GM19468 (cell line): ENCODE measurements at regions not wholly inside any gene's neighbourhood (a gene's known extent, or its start where the extent isn't known, plus 50 kb on each side); places are given as distances from the start of the nearest gene placed in this dataset.

Experiments used
- ATAC-seq: cut with Tn5 transposase; IDR thresholded peaks from one replicate; pipeline ENCODE4 v1.9.1; 2021; ENCODE audit warnings: mild to moderate bottlenecking, moderate library complexity, moderate number of reproducible peaks; ENCODE audit not compliant: unreplicated experiment; ENCODE audit errors: extremely low read depth

DNA sequence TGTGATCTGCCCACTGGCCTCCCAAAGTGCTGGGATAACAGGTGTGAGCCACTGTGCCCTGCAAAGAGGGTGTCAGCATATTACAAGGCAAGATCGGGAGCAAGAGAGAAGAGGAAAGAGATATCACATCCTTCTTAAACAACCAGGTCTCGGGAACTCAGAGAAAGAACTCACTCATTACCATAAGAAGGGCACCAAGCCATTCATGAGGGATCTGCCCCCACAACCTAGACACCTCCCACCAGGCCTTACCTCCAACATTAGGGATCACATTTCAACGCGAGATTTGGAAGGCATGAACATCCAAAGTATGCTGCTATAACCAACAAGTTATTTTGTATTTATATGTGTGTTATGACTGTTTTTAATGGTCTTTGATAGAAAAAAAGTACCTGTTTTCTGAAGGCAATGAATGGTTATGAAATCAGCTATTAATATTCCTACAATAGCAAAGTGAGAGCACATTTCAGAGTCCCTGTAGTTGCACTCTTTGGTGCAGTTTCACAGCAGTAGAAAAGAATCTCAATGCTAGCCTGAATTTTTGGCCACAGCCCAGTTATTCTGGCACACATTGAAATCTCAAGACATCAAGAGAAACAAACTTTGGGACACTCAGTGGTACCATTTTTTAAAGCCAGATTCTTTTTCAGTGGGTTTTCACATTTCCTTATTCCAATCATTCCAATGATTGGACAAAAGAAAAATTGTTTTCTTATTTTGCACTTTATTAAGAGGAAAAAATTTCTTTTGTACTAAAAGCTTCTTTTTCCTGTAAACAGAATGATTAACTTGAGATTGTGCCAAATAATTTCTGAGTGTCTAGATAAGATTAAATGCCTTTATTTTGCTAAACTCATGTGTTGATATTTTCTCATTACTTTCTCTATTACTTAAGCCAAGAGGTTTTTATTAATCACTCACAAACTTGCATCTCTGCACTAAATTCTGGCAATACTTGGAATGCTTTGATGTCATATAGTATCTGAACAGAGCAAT lies 582.6 kb upstream of the ATP2B1 start:
- ATAC-seq = no peak

- no peak for ATAC-seq
Measured at GRCh38 chr12:90287585-90287984, 578.9 kb upstream of the ATP2B1 start.

DNA sequence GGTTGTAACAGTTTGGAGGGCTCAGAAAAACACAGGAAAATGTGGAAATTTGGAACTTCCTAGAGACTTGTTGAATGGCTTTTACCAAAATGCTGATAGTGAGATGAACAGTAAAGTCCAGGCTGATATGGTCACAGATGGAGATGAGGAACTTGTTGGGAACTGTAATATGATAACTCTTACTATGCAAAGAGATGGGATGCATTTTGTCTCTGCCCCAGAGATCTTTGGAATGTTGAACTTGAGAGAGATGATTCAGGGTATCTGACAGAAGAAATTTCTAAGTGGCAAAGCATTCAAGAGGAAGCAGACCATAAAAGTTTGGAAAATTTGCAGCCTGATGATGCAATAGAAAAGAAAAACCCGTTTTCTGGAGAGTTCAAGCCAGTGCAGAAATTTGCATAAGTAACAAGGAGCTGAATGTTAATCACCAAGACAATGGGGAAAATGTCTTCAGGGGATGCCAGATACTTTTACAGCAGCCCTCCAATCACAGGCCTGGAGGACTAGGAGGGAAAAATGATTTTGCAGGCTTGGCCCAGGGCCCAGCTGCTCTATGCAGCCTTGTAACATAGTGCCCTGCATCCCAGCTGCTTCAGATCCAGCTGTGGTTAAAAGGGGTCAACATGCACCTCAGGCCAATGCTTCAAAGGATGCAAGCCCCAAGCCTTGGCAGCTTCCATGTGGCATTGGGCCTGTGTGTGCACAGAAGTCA lies 572.7 kb upstream of the ATP2B1 start:
- no peak for ATAC-seq

DNA sequence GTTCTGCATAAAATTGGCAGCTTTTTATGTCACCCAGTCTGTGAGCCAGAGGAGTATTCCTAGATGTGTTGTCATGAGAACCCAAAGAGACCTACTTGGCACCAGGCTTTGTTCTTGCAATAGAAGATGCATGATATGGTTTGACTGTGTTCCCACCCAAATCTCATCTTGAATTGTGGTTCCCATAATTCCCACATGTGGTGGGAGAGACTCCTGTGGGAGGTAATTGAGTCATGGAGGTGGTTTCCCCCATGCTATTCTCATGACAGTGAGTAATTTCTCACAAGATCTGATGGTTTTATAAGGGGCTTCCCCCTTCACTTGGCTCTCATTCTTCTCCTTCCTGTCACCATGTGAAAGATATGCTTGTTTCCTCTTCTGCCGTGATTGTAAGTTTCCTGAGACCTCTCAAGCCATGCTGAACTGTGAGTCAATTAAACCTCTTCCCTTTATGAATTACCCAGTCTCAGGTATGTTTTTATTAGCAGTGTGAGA lies 572.0 kb upstream of the ATP2B1 start:
- no peak for ATAC-seq

- ATAC-seq = no peak
Measured at GRCh38 chr12:90280033-90280432, 571.4 kb upstream of the ATP2B1 start.

DNA sequence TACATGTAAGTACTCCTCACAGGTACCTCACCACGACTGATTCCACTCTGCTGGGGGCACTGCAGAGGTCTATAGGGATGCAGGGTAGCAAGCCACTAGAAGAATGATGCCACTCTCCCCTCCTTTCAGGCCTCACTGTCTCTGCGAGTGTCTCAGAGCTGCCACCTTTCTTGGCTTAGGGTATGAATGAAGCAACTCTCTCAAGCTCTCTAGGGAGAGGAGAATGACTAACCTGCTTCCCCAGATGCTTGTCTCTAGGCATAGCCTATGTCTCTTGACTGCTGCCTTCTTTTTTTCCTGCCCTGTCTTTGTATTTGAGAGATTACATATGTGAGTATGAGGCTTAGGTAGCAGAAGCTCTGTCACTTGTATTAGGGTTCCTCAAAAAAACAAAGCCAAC lies 566.5 kb upstream of the ATP2B1 start:
- ATAC-seq = no peak

- ATAC-seq = no peak
Measured at GRCh38 chr12:90274407-90274806, 565.8 kb upstream of the ATP2B1 start.

GRCh38 chr12:90268574-90268973 lies 559.9 kb upstream of the ATP2B1 start:
- no peak for ATAC-seq

GRCh38 chr12:90262251-90262650 lies 553.6 kb upstream of the ATP2B1 start:
- ATAC-seq = no peak

GRCh38 chr12:90261283-90261682 lies 552.6 kb upstream of the ATP2B1 start:
- ATAC-seq = no peak

DNA sequence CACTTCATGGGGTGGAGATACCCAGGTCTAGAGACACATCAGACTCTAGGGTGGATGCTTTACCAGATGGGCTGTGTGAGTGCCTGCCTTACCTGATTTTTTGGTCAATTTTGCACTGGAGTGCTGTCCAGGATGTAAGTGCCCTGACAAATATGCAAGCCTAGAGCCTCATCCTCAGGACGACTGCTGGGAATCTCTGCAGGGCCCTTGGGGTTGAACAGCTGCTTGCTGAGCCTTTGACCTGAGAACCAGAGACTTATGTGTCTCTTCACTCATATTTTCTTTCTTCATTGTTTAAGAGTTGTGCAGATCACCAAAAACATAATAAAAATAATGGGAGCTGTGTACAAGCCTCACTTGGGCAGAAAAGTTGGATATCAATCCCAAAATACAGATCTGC lies 551.5 kb upstream of the ATP2B1 start:
- no peak for ATAC-seq

DNA sequence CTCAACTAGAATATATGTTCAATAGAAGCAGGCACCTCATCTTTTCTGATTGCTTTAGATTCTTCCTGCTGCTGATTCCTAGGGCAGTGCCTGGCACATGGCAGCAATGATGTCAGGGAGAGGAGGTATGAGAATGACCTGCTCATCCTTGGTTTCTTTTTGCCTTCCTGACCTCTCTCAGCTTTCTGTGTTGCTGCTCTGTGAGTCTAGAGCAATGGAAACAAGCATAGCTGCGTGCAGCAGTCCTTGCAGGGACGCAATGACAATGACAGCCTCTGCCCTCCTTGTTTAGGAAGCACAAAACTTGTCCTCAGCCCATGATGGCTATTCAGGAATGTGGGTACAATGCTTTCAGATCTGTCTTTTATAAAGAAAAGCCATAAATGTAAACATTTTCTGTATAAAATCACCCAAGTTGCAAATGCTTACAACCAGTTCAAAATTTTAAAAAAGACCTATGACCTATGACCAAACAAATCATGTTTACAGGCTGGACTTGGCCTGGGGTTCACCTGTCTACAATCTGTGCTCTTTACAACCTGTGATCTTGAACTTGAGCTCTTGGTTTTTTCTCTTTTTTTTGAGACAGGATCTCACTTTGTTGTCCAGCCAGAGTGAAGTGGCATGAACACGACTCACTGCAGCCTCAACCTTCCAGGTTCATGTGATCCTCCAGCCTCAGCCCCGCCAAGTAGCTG lies 549.4 kb upstream of the ATP2B1 start:
- ATAC-seq = no peak

DNA sequence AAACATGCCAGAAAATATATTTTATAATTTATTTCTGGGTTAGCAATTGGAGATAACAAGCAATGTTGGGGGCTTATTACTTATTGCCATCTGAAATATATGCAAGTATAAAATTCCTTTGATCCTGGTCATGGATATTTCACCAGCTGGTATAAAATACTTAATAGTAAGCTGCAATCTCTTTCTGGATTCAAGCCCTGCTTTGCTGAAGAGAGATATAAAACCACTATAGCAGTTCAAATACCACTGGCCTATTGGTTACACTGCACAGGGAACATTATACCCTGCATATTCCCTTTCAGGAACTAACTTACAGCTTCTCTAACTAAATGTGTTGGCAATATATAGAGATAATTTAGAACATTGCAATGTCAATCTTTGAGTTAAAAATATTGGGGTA lies 546.2 kb upstream of the ATP2B1 start:
- ATAC-seq = no peak

DNA sequence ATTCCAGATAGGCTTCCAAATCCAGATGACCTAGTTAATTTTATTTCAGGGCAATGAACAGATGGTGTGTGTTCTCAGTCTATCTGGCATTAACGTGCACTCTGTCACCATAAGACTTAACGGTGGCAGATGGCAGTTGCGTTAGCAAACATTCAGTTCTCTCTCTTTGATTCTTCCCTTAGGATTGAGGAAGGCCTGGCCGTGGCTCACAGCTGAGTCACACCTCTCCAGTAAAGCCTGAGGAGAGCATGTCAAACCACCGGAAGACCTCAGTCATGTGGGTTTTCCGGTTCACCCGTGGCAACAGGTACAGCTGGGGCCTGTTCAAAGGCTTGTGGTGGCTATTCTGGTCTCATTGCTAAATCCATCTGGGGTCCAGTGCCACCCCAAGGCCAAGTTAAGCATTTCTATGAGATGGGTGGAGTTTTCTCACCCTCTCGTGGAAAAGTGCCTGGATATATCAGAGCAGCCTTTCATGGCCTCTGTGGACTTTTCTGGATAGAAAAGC lies 545.1 kb upstream of the ATP2B1 start:
- ATAC-seq = peak; percentile 99

DNA sequence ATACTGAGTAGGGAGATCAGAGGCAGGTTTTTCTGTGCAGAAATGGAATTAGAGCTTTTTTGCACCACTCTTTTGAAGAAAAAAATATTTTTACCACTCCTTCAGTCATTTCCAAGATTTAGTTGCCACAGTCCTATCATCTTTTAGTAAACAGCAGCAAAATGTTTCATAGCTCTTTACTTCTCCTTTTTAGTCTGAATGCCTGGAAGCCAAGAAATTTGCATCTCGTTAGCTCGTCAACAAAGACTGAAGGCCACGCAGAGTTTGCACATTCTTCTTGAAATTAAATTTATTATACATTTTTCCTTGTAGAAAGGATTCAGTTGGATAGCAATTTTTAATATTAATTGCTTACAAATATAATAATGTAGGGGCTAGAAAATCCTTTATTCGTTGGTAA lies 544.5 kb upstream of the ATP2B1 start:
- no peak for ATAC-seq

- ATAC-seq = no peak
Measured at GRCh38 chr12:90250766-90251165, 542.1 kb upstream of the ATP2B1 start.

- ATAC-seq = no peak
Measured at GRCh38 chr12:90250042-90250441, 541.4 kb upstream of the ATP2B1 start.

GRCh38 chr12:90246688-90247087 lies 538.0 kb upstream of the ATP2B1 start:
- no peak for ATAC-seq

DNA sequence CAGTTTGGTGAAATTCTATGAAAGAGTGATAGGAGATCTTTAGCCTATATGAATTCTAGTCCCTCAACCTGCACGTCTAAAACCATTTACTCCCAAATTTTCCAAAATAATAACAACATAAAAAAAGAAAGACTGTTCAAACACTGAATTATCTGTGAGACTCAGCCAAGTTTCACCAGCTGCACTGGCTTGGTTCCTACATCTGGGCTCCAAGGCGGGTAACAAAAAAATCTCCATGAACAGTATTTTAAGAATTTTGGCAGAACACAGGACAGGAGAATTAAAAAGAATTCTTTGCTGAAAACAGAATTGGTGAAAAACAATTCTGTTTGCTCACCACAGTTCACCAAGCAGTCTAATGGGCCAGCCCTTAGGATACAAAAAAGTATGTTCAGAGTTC lies 536.8 kb upstream of the ATP2B1 start:
- ATAC-seq = no peak

DNA sequence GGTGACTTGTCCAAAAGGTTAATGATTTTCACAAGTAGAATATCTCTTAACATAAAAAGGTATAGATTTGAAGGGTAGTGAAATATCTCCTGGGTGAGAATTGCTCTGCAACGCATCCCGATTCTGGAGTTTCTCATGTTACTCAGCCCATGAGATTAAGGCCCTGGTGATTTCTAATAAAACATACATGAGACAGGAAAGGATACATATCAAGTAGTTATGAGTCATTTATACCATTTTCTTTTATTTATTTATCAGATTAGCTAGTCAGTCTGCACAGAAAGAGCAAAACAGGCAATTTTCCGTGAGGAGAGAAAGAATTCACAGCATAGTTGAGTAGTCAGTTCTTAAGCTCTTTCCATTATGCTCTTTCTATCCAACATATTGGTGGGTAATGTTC lies 535.6 kb upstream of the ATP2B1 start:
- ATAC-seq = no peak
